ENCODE measurements at regions not wholly inside any gene's neighbourhood (a gene's known extent, or its start where the extent isn't known, plus 50 kb on each side); places are given as distances from the start of the nearest gene placed in this dataset.

DNA sequence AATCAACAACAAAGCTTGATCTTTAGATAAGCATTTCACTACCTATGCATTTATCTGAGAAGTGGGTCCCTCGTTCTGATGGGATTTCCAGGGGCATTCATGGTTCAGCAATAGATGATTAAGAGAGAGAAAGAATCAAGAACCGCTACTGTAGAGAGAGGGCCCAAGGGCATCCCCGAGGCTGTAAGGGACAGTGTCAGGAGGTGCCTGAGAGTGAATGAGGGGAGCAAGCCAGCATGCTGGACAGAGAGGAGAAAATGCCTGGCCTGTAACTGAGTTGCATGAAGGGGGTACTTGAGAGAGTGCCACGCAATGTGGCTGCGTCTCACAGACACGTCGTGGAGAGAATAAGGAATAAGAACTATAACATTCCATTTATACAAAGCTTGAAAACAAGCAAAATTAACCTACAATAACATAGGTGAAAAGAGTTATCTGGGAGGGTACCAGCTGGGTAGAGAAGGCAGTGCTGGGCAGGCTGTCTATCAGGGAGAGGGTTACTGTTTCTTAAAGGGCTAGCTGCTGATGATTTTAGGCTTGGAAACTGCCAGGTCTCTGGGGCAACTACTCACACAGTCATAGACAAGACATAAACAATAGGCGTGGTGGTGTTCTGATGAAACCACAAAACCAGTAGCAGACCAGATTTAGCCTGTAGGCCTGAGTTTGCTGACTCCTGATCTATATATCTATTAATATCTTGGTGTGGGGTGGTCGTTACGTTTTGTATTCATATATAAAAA lies 374.6 kb upstream of the CFAP20DC start:
- H3K36me3 Mint-ChIP-seq (ENCODE audit: low read depth): no peaks in the 10 kb centered on the region
- no peak for TF ChIP-seq STAT1 (IDR thresholded peaks at IDR 0.05; ENCODE audit: unreplicated experiment)
- TF ChIP-seq, protein P1, sequence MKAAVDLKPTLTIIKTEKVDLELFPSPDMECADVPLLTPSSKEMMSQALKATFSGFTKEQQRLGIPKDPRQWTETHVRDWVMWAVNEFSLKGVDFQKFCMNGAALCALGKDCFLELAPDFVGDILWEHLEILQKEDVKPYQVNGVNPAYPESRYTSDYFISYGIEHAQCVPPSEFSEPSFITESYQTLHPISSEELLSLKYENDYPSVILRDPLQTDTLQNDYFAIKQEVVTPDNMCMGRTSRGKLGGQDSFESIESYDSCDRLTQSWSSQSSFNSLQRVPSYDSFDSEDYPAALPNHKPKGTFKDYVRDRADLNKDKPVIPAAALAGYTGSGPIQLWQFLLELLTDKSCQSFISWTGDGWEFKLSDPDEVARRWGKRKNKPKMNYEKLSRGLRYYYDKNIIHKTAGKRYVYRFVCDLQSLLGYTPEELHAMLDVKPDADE (IDR thresholded peaks at IDR 0.05): no peak
- no peaks in the 10 kb centered on the region for H3K27me3 Mint-ChIP-seq (ENCODE audit: insufficient read depth, low read depth, poor library complexity)
- ATAC-seq: no peak
- H3K4me3 ChIP-seq: no peak overlapping the region
- H4K20me1 ChIP-seq (replicated peaks; ENCODE audit: insufficient read depth): no peaks in the 10 kb centered on the region
- H3K4me3 Mint-ChIP-seq: no peak overlapping the region
- DNase-seq (ENCODE audit: low spot score): no peak
- no peaks in the 10 kb centered on the region for H3K36me3 ChIP-seq (ENCODE audit: insufficient read depth)
- H3F3A ChIP-seq (replicated peaks; ENCODE audit: low read depth): no peaks in the 10 kb centered on the region
- H3K4me1 ChIP-seq (ENCODE audit: insufficient read depth): no peaks in the 10 kb centered on the region
- H3K79me2 ChIP-seq (replicated peaks; ENCODE audit: insufficient read depth): no peaks in the 10 kb centered on the region
- no peaks in the 10 kb centered on the region for H3K9me2 ChIP-seq (ENCODE audit: insufficient read depth)
- no peak overlapping the region for H2AFZ ChIP-seq
- H3K27ac ChIP-seq (ENCODE audit: low read depth): no peak overlapping the region
- no peaks in the 10 kb centered on the region for H3K4me1 Mint-ChIP-seq
- H3K27me3 ChIP-seq (ENCODE audit: insufficient read depth): no peaks in the 10 kb centered on the region
- no peak overlapping the region for H3K4me2 ChIP-seq
- H3K27ac Mint-ChIP-seq: no peak overlapping the region
- no peaks in the 10 kb centered on the region for H3K9me3 Mint-ChIP-seq

DNA sequence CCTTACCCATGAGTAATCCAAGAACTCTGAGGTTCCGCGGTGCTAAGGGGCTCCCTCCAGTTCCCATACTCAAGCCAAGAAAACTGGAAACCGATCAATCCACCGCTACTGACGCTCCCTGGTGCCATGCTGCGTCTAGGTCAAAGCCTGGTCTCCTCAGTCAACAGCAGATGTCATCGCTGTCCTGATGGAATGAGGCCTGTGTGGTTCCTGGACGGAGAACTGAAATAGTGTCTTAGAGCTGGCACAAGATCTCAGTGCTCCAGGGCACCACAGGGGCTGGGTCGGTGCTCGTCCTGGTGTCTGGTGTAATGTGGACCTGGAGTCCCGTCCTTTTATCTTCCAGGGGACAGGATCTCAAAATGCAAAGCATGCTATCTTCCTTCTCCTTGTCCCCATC lies 373.9 kb upstream of the CFAP20DC start:
- Histone ChIP-seq H3K36me3 (ENCODE audit: insufficient read depth) (no peaks in the 10 kb centered on the region), H3K4me3 (no peak overlapping the region), H3K4me1 (ENCODE audit: insufficient read depth) (no peaks in the 10 kb centered on the region), H3K27me3 (ENCODE audit: insufficient read depth) (no peaks in the 10 kb centered on the region), H3K9me2 (ENCODE audit: insufficient read depth) (no peaks in the 10 kb centered on the region), H3K27ac (ENCODE audit: low read depth) (no peak overlapping the region), H3F3A (replicated peaks; ENCODE audit: low read depth) (no peaks in the 10 kb centered on the region), H2AFZ (no peak overlapping the region), H3K79me2 (replicated peaks; ENCODE audit: insufficient read depth) (no peaks in the 10 kb centered on the region), H3K4me2 (no peak overlapping the region), H4K20me1 (replicated peaks; ENCODE audit: insufficient read depth) (no peaks in the 10 kb centered on the region)
- H3K36me3 Mint-ChIP-seq (ENCODE audit: low read depth): no peaks in the 10 kb centered on the region
- H3K27ac Mint-ChIP-seq: no peak overlapping the region
- ATAC-seq: no peak
- DNase-seq (ENCODE audit: low spot score): no peak
- H3K4me1 Mint-ChIP-seq: no peaks in the 10 kb centered on the region
- H3K4me3 Mint-ChIP-seq: no peak overlapping the region
- no peaks in the 10 kb centered on the region for H3K9me3 Mint-ChIP-seq
- H3K27me3 Mint-ChIP-seq (ENCODE audit: insufficient read depth, low read depth, poor library complexity): no peaks in the 10 kb centered on the region
- TF ChIP-seq ZNF114 (CRISPR knock-in tag; IDR thresholded peaks at IDR 0.05): no peak
- TF ChIP-seq, protein P2, sequence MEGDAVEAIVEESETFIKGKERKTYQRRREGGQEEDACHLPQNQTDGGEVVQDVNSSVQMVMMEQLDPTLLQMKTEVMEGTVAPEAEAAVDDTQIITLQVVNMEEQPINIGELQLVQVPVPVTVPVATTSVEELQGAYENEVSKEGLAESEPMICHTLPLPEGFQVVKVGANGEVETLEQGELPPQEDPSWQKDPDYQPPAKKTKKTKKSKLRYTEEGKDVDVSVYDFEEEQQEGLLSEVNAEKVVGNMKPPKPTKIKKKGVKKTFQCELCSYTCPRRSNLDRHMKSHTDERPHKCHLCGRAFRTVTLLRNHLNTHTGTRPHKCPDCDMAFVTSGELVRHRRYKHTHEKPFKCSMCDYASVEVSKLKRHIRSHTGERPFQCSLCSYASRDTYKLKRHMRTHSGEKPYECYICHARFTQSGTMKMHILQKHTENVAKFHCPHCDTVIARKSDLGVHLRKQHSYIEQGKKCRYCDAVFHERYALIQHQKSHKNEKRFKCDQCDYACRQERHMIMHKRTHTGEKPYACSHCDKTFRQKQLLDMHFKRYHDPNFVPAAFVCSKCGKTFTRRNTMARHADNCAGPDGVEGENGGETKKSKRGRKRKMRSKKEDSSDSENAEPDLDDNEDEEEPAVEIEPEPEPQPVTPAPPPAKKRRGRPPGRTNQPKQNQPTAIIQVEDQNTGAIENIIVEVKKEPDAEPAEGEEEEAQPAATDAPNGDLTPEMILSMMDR (conservative IDR thresholded peaks at IDR 0.05; ENCODE audit: low read depth in 2 of 2): peak in 1 of 2 experiments; percentile 15; a peak in 1 of 4 replicates
- TF ChIP-seq, protein P1 (IDR thresholded peaks at IDR 0.05): no peak
- no peak for TF ChIP-seq JUNB (IDR thresholded peaks at IDR 0.05; ENCODE audit: unreplicated experiment)
- TF ChIP-seq ZNF331 (CRISPR knock-in tag; IDR thresholded peaks at IDR 0.05; ENCODE audit: low read depth): no peak
- TF ChIP-seq POLR2AphosphoS5 (IDR thresholded peaks at IDR 0.05; ENCODE audit: low read depth): no peak
- TF ChIP-seq, protein P3, sequence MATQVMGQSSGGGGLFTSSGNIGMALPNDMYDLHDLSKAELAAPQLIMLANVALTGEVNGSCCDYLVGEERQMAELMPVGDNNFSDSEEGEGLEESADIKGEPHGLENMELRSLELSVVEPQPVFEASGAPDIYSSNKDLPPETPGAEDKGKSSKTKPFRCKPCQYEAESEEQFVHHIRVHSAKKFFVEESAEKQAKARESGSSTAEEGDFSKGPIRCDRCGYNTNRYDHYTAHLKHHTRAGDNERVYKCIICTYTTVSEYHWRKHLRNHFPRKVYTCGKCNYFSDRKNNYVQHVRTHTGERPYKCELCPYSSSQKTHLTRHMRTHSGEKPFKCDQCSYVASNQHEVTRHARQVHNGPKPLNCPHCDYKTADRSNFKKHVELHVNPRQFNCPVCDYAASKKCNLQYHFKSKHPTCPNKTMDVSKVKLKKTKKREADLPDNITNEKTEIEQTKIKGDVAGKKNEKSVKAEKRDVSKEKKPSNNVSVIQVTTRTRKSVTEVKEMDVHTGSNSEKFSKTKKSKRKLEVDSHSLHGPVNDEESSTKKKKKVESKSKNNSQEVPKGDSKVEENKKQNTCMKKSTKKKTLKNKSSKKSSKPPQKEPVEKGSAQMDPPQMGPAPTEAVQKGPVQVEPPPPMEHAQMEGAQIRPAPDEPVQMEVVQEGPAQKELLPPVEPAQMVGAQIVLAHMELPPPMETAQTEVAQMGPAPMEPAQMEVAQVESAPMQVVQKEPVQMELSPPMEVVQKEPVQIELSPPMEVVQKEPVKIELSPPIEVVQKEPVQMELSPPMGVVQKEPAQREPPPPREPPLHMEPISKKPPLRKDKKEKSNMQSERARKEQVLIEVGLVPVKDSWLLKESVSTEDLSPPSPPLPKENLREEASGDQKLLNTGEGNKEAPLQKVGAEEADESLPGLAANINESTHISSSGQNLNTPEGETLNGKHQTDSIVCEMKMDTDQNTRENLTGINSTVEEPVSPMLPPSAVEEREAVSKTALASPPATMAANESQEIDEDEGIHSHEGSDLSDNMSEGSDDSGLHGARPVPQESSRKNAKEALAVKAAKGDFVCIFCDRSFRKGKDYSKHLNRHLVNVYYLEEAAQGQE (IDR thresholded peaks at IDR 0.05; ENCODE audit: unreplicated experiment): no peak
